GM18508 (cell line): ENCODE measurements at regions not wholly inside any gene's neighbourhood (a gene's known extent, or its start where the extent isn't known, plus 50 kb on each side); places are given as distances from the start of the nearest gene placed in this dataset.

ENCODE experiments used
- ATAC-seq: cut with Tn5 transposase; IDR thresholded peaks from one replicate; pipeline ENCODE4 v1.9.1; 2021; ENCODE audit warnings: moderate number of reproducible peaks; ENCODE audit not compliant: insufficient read depth, unreplicated experiment

DNA sequence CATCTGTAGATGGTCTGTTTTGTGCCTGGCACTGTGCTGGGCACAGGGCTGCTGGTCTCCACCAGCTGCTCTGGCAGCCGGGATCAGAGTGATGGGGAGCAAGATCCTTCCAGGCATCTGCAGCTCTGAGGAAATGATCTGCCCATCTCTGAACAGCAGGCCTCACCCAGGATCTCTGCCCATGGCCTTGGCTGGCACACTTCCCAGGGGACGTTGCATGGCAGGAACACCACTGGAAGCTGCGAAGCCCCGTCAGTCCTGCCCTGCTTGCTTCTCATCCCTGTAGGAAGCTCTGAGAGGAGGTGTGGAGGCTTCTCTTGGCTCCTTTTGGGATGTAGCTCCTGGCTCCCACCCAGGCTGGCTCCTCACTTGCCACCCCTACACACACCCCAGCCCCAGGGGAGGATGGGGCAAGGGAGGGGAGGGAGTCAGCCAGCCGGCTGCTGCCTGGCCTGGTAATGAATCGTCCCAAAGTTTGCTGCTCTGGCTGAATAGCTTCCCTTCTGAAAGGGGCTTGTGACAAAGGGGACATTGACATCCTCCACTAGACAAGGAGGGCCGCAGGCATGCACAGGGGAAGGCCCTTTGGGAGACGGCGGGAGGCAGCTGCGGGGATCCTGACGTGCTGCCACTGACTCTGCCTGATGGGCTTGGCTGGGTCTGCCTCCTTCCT lies 108.9 kb downstream of the VEGFA start:
- ATAC-seq = no peak

GRCh38 chr6:43878127-43878634 lies 108.2 kb downstream of the VEGFA start:
- no peak for ATAC-seq

DNA sequence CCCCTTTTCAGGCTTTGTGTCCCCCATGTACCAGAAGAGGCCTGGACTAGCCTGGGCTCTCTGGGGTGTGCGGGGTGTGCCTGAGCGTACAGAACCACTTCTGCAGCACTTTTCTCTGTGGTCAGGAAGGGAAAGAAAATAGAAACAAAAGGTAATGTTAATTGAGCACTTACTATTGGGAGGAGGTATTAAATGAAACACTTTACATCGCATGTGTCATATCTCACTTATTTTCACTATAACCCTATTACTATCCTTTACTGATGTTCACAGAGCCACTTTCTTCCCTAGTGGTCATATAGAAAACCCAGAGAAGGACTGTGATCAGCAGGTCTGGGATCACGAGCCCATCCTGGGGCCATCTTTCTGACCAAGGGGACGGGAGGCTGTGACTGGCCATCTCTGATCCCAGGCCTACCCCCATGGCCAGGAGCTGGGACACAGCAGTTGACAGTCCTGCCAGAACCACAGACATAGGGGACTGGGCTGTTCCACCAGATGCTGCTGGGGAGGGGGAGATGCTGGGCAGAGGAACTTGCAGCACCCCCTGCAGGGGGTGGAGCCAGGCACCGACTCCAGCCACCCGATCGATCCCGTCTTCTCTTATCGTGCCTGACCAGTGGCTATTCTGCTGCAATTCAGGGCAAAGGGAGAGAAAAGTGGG lies 107.6 kb downstream of the VEGFA start:
- no peak for ATAC-seq

- no peak for ATAC-seq
Observed at GRCh38 chr6:43877036-43877435, 107.0 kb downstream of the VEGFA start.

DNA sequence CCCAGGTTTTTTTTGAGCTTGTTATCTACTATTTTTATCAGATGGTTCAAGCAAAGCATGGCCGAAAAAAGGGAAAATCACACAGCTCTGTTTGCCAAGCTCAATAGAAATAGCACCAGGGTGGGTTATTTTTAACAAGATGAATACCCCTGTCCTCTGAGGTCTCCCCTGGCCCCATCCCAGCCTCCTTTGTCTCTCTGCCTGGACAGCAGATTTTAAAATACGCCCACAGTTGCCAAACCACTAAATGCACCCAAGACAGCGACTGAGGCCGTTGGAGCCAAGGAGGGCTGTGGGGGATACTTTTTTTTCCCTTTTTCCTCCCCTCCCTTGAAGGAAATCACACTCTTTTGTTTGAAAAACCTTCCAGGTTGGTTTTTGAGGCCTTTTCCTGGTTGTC lies 106.6 kb downstream of the VEGFA start:
- ATAC-seq = no peak

DNA sequence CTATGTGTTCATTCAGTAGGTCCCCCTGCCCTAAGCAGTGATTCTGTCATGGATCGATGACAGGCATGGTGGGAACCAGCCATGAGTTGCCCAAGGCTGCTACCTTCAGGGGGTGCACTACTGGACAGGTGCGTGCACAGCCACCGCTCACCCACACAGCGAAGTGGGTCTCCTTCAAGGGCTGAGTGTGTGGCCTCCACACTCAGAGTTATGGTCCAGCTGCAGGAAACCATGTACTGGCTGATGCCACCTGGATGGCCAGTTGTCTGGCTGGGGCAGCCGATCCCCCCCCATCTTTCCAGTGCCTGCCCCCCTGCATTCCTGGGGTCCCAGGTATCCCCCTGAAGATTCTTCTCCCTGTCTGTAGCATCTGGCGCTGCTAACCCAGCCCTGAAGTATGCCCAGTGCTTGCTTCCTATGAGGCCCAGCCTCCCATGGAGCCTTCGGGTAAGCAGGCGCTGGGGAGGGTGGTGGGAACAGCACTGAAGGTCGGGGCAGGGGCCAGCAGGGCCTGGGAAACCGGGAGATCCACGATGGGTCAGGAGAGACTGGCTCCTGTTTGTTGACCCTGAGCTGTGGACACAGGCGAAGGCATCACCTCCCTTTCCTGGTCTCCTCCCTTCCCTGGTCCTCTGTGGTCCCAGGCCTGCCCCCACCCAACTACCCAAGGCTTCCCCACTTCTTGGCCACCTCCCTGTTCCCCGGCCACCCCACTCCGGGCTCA lies 106.0 kb downstream of the VEGFA start:
- no peak for ATAC-seq

GRCh38 chr6:43874814-43875590 lies 105.0 kb downstream of the VEGFA start:
- no peak for ATAC-seq

GRCh38 chr6:43873806-43874714 lies 104.0 kb downstream of the VEGFA start:
- no peak for ATAC-seq

DNA sequence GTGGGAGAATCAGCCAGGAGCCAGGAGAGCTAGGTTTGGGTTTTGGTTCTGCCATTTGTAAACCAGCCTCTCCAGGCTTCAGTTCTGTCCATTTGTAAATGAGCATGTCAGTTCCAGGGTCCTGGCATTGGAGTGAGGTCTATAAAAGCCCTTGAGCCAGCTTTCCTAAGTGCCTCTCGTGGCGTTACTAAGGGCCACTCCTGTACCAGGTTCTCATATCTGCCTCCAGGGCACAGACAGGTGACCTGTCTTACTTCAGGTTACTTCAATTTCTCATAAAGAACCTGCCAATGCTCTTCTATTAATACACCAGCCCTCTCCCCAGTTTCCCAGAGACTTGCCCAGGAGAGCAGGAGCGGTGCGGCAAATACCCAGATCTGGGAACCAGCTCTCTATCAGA lies 101.9 kb downstream of the VEGFA start:
- no peak for ATAC-seq

DNA sequence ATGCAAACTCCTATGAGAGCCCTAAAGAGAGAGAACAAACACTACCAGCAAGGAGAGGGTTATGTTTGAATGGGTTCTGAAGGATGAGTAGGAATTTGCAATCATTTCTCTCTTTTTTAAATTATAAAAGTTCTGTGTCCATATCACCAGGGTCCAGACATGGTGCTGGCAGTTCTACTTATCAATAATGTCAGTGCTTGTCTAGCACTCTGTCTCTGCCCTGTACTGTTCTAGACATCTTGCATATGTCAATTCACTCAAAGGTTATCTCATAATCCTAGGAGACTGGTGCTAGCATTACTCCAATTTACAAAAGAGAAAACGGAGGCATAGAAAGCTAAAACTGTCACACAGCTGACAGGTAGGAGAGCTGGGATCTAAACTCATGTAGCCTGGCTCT lies 101.3 kb downstream of the VEGFA start:
- ATAC-seq = no peak

- no peak for ATAC-seq
Observed at GRCh38 chr6:43870660-43871061, 100.7 kb downstream of the VEGFA start.

DNA sequence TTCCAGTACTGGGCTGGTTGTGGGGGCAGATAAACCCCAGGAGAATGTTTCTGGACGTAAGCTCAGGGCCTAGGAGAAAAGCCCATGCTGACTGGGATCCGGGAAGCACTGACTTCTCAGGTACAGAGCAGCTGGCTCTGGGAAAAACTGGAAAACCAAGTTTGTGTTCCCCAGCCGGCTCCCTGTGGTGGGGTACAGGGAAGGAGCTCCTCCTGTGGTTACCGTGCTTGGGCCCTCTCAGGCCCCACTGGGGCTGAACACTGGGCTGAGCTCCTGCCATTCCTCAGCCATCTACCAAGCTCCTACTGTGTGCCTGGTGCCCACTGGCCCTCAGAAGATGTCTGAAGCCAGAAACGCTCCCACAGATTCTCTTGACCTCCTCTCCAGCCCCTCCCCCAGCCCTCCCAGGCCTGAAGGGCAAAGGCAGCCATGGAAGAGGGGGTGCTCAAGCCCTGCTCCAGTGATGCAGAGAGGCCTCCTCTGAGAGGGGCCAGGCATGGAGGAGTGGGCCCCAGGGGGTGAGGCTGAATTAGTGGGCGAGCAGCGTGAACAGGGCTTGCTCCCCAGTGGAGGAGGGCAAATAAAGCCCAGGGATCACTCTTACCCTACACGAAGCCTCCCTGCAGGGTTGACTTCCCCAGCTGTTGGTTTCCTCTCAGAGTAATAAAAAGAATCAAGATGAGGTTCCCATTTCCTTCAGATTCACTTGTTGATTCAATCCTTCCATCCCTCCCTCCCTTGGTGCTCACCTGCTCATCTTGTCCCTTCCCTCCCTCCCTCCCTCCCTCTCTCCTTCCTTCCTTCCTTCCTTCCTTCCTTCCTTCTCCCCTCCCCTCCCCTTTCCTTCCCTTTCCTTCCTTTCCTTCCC lies 100.0 kb downstream of the VEGFA start:
- no peak for ATAC-seq

DNA sequence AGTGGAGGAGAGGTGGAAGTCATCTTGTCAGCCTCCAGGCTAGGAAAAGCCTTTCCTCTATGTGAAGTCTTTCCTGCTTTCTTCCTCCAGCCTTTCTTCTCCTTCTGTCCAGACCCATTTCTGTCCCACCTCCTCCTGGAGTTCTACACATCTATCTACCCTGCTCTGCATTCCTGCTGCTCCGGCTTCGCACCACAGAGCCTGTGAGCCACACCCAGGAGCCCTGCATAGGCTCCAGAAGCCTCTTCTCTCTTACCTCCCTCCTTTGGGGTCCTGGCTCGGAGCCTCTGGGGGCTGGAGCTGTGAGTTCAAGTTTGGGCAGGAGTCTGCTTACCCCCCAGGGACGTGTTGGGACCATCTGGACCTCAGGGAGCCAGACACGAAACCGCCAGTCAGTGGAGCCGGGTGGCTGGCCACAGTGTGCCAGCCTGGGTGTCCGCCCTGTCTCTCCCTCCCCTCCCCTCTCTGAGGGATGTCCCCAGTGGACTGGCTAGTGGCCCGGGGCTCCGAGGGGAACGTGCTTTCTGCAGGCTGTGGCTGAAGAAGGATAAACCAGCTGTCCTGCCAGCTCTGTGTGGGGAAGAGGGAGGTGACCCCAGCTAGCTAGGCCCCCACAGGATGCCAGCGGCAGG lies 99.2 kb downstream of the VEGFA start:
- no peak for ATAC-seq

GRCh38 chr6:43868467-43868866 lies 98.5 kb downstream of the VEGFA start:
- ATAC-seq = no peak

- no peak for ATAC-seq
Observed at GRCh38 chr6:43867996-43868395, 98.0 kb downstream of the VEGFA start.

- ATAC-seq = no peak
Observed at GRCh38 chr6:43867246-43867645, 97.2 kb downstream of the VEGFA start.

GRCh38 chr6:43865932-43866645 lies 96.1 kb downstream of the VEGFA start:
- ATAC-seq = no peak

- ATAC-seq = no peak
Observed at GRCh38 chr6:43865086-43865485, 95.1 kb downstream of the VEGFA start.
